GM21737 (cell line): ENCODE measurements at regions not wholly inside any gene's neighbourhood (a gene's known extent, or its start where the extent isn't known, plus 50 kb on each side); places are given as distances from the start of the nearest gene placed in this dataset.

ENCODE experiments used
- ATAC-seq: cut with Tn5 transposase; IDR thresholded peaks from one replicate; pipeline ENCODE4 v1.9.1; 2021; ENCODE audit warnings: mild to moderate bottlenecking, moderate library complexity; ENCODE audit not compliant: unreplicated experiment

DNA sequence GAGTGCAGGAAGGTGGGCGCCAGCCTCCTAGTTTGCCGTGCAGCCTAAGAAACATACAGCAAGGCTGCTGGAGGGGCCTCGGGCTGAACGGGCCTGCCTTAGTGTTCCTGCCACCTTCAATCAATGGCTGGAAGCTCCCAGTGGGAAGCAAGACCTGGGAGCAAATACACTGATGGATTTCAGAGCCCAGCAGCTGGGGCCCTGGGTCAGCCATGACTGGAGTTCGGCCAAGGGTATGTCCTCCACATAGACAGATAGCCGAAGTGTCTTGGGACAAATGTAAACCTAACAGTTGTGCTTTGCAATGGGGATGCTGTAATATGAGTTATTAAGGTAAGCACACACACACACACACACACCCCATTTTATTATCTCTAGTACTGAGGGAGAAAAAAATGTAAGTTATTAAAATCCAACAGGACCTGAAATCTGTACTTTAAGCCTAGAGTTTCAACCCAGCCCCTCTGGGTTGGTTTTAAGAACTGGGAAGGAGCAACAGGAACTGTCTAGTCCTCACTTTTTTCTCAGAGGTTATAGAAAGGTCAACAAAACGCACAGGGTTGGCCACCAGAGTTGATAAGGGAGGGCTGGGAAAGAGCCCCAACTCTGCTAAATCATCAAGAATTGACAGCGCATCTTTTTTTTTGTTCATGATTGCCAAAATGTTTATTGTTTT, 50.0 kb upstream of the CELF2 start:
- ATAC-seq = no peak
